Loucy (cell line): ENCODE measurements at regions not wholly inside any gene's neighbourhood (a gene's known extent, or its start where the extent isn't known, plus 50 kb on each side); places are given as distances from the start of the nearest gene placed in this dataset.
"Not testable (repeated sequence)": the region's sequence is repeated elsewhere in the genome, so short reads cannot be mapped to it uniquely, and the experiment has no call there.

Experiments
- H2AFZ ChIP-seq: fragments of 200-600 bp; sonication (generic); 2 replicates; pipeline ENCODE4 v1.6.0; 2016; ENCODE audit warnings: antibody characterized with exemption, mild to moderate bottlenecking, low read length, moderate library complexity
- H3F3A ChIP-seq: fragments of 200-600 bp; 2 replicates; pipeline ENCODE4 v1.6.0; 2016; ENCODE audit warnings: antibody characterized with exemption, low read depth, mild to moderate bottlenecking
- H3K27me3 ChIP-seq: fragments of 200-600 bp; sonication (generic); 2 replicates; pipeline ENCODE4 v1.6.1; 2014; ENCODE audit warnings: low read length, mild to moderate bottlenecking; ENCODE audit not compliant: insufficient read depth, poor library complexity, severe bottlenecking
- H3K36me3 ChIP-seq: fragments of 200-600 bp; sonication (generic); 2 replicates; pipeline ENCODE4 v1.6.1; 2016; ENCODE audit warnings: low read length; ENCODE audit not compliant: insufficient read depth
- H3K4me1 ChIP-seq: fragments of 200-600 bp; sonication (generic); 2 replicates; pipeline ENCODE4 v1.5.1; 2014; ENCODE audit warnings: low read length, mild to moderate bottlenecking; ENCODE audit not compliant: insufficient read depth, poor library complexity, severe bottlenecking
- H3K4me2 ChIP-seq: fragments of 200-600 bp; sonication (generic); 2 replicates; pipeline ENCODE4 v1.6.0; 2014; ENCODE audit warnings: antibody characterized with exemption, low read length, low read depth, mild to moderate bottlenecking; ENCODE audit not compliant: poor library complexity, severe bottlenecking
- H3K4me3 ChIP-seq: fragments of 200-600 bp; sonication (generic); 2 replicates; pipeline ENCODE4 v1.5.1; 2014; ENCODE audit warnings: low read length, mild to moderate bottlenecking, mixed read lengths; ENCODE audit not compliant: poor library complexity, severe bottlenecking
- H3K79me2 ChIP-seq: fragments of 200-600 bp; sonication (generic); 2 replicates; pipeline ENCODE4 v1.6.1; 2014; ENCODE audit warnings: low read length; ENCODE audit not compliant: insufficient read depth
- H3K9ac ChIP-seq: fragments of 200-600 bp; sonication (generic); 2 replicates; pipeline ENCODE4 v1.6.0; 2014; ENCODE audit warnings: mild to moderate bottlenecking, low read depth, low read length, moderate library complexity; ENCODE audit not compliant: poor library complexity, severe bottlenecking
- H3K9me2 ChIP-seq: fragments of 200-600 bp; sonication (generic); replicated peaks from 2 replicates; pipeline ENCODE4 v1.6.1; 2016; ENCODE audit warnings: low read depth, low read length, mixed read lengths
- H3K9me3 ChIP-seq: fragments of 200-600 bp; sonication (generic); 2 replicates; pipeline ENCODE4 v1.6.1; 2014; ENCODE audit warnings: mild to moderate bottlenecking, antibody characterized with exemption, low read length, low read depth; ENCODE audit not compliant: insufficient read depth
- H4K20me1 ChIP-seq: fragments of 200-600 bp; sonication (generic); 2 replicates; pipeline ENCODE4 v1.6.0; 2014; ENCODE audit warnings: antibody characterized with exemption, low read length, mild to moderate bottlenecking; ENCODE audit not compliant: insufficient read depth, poor library complexity, severe bottlenecking
- CTCF ChIP-seq: fragments of 200-600 bp; sonication (generic); conservative IDR thresholded peaks from 2 replicates; pipeline ENCODE4 v1.5.1; 2014; ENCODE audit warnings: mild to moderate bottlenecking, antibody characterized with exemption, low read length
- EZH2phosphoT487 ChIP-seq: fragments of 200-600 bp; IDR thresholded peaks from 2 replicates; pipeline ENCODE4 v1.6.1; 2018; ENCODE audit warnings: antibody characterized with exemption, mild to moderate bottlenecking, moderate library complexity, borderline replicate concordance

GRCh38 chr3:95343228-95343627, 1280.4 kb downstream of the NSUN3 start:
- Histone ChIP-seq H2AFZ (no peak overlapping the region), H3K4me1 (no peaks in the 10 kb centered on the region), H3K79me2 (no peaks in the 10 kb centered on the region), H3F3A (no peaks in the 10 kb centered on the region), H3K4me3 (no peak overlapping the region), H4K20me1 (no peaks in the 10 kb centered on the region), H3K9me3 (no peaks in the 10 kb centered on the region), H3K36me3 (no peaks in the 10 kb centered on the region), H3K27me3 (no peaks in the 10 kb centered on the region), H3K9me2 (no peaks in the 10 kb centered on the region), H3K9ac (no peak overlapping the region), H3K4me2 (no peak overlapping the region)
- TF ChIP-seq CTCF (no peak), EZH2phosphoT487 (no peak)

- Histone ChIP-seq H3K9me2 (no peaks in the 10 kb centered on the region), H4K20me1 (no peaks in the 10 kb centered on the region), H3K4me3 (no peak overlapping the region), H3K9ac (no peak overlapping the region), H3F3A (no peaks in the 10 kb centered on the region), H3K4me1 (no peaks in the 10 kb centered on the region), H3K9me3 (no peaks in the 10 kb centered on the region), H3K36me3 (no peaks in the 10 kb centered on the region), H3K4me2 (no peak overlapping the region), H3K79me2 (no peaks in the 10 kb centered on the region), H3K27me3 (no peaks in the 10 kb centered on the region), H2AFZ (no peak overlapping the region)
- TF ChIP-seq EZH2phosphoT487 (no peak), CTCF (no peak)
Observed at GRCh38 chr3:95343767-95344166, 1280.9 kb downstream of the NSUN3 start.

GRCh38 chr3:95347936-95348335, 1285.1 kb downstream of the NSUN3 start:
- not testable (repeated sequence) for H3K79me2 ChIP-seq, H3K4me1 ChIP-seq, H3K4me3 ChIP-seq, H3K9me3 ChIP-seq, H3F3A ChIP-seq, H4K20me1 ChIP-seq, H3K36me3 ChIP-seq, H3K27me3 ChIP-seq, H3K4me2 ChIP-seq, H2AFZ ChIP-seq, H3K9me2 ChIP-seq, H3K9ac ChIP-seq

- no peak for TF ChIP-seq CTCF
- no peak for TF ChIP-seq EZH2phosphoT487
- H3K4me2 ChIP-seq = no peak overlapping the region
Observed at GRCh38 chr3:95348879-95349278, 1286.0 kb downstream of the NSUN3 start.

More at GRCh38 chr3:95348879-95349278, 1286.0 kb downstream of the NSUN3 start:
- Histone ChIP-seq H3K79me2 (no peaks in the 10 kb centered on the region), H3K27me3 (no peaks in the 10 kb centered on the region), H3K4me3 (no peak overlapping the region), H3K9me2 (no peaks in the 10 kb centered on the region), H2AFZ (no peak overlapping the region), H3K9ac (no peak overlapping the region), H3K9me3 (no peaks in the 10 kb centered on the region), H3F3A (no peaks in the 10 kb centered on the region), H4K20me1 (no peaks in the 10 kb centered on the region), H3K4me1 (no peaks in the 10 kb centered on the region), H3K36me3 (no peaks in the 10 kb centered on the region)
